ENCODE measurements at regions not wholly inside any gene's neighbourhood (a gene's known extent, or its start where the extent isn't known, plus 50 kb on each side); places are given as distances from the start of the nearest gene placed in this dataset.

GRCh38 chr2:7180638-7181370 is 263.6 kb downstream of the RNF144A start (continued):
- no peak for TF ChIP-seq XRCC4 (IDR thresholded peaks at IDR 0.05; ENCODE audit: extremely low read depth, insufficient read depth, insufficient read length)

- no peaks in the 10 kb centered on the region for H3K4me1 ChIP-seq (replicated peaks in 1 of 2; ENCODE audit: control insufficient read depth in 2 of 2, insufficient read depth in 2 of 2, low read length in 2 of 2)
Observed at GRCh38 chr2:7182525-7182924, 265.3 kb downstream of the RNF144A start.

More at GRCh38 chr2:7182525-7182924, 265.3 kb downstream of the RNF144A start:
- no peak for FAIRE-seq
- no peak for TF ChIP-seq ZNF780A (CRISPR knock-in tag; IDR thresholded peaks at IDR 0.05)
- TF ChIP-seq HNRNPLL (IDR thresholded peaks at IDR 0.05; ENCODE audit: low read depth, low read length, poor library complexity, severe bottlenecking), result no peak
- no peak for TF ChIP-seq ZEB2 (IDR thresholded peaks at IDR 0.05)
- no peak for TF ChIP-seq ZNF23 (CRISPR knock-in tag; IDR thresholded peaks at IDR 0.05)
- no peak for TF ChIP-seq POLR2H (tag; IDR thresholded peaks at IDR 0.05; ENCODE audit: low read depth)
- TF ChIP-seq TAL1 (IDR thresholded peaks at IDR 0.05), result no peak
- no peak for TF ChIP-seq SREBF2 (CRISPR knock-in tag; IDR thresholded peaks at IDR 0.05)
- no peak for TF ChIP-seq ZNF217 (CRISPR knock-in tag; IDR thresholded peaks at IDR 0.05)
- TF ChIP-seq CHCHD3 (CRISPR knock-in tag; IDR thresholded peaks at IDR 0.05), result no peak
- no peak for TF ChIP-seq ZZZ3 (IDR thresholded peaks at IDR 0.05)
- no peak for TF ChIP-seq SNRNP70 (optimal IDR thresholded peaks at IDR 0.05; ENCODE audit: low read depth, low read length)
- no peak for TF ChIP-seq MXI1 (IDR thresholded peaks at IDR 0.05; ENCODE audit: low read depth, low read length)
- TF ChIP-seq PCBP1 (IDR thresholded peaks at IDR 0.05; ENCODE audit: low read depth, low read length, poor library complexity, severe bottlenecking), result no peak
- no peak overlapping the region for H3K4me3 ChIP-seq
- no peak overlapping the region for H3K9ac ChIP-seq (ENCODE audit: insufficient read depth in 1 of 2, low read depth in 2 of 2, low read length in 2 of 2)
- no peaks in the 10 kb centered on the region; a peak in 1 of 5 replicates for H3K27me3 ChIP-seq (ENCODE audit: control insufficient read depth in 2 of 2, insufficient read depth in 2 of 2, low read length in 2 of 2)
- intact Hi-C loops (cut with micrococcal nuclease), result no loop called here
- no peak overlapping the region for H3K4me2 ChIP-seq (ENCODE audit: insufficient read depth, low read length)
- no peaks in the 10 kb centered on the region for H3K9me1 ChIP-seq (ENCODE audit: control insufficient read depth, insufficient read depth, low read length)
- no peak for ATAC-seq
- no peak overlapping the region for H3K27ac ChIP-seq (ENCODE audit: extremely low read depth, low read depth, low read length)
- H4K20me1 ChIP-seq (replicated peaks; ENCODE audit: control insufficient read depth, insufficient read depth, low read length), result no peaks in the 10 kb centered on the region
- POLR2A ChIA-PET, result no interaction called here
- H2AFZ ChIP-seq (ENCODE audit: low read depth, low read length), result no peak overlapping the region
- BruUV-seq (replicated peaks), result no TSS peak
- H3K79me2 ChIP-seq (ENCODE audit: control insufficient read depth, insufficient read depth, low read length), result no peaks in the 10 kb centered on the region
- H3K36me3 ChIP-seq (ENCODE audit: control insufficient read depth, insufficient read depth, low read length), result no peaks in the 10 kb centered on the region
- in situ Hi-C loops (cut with MboI), result no loop called here
- 6% methylated on average over 3 of the region's 3 CpGs for WGBS (ENCODE audit: insufficient coverage, low coverage, missing lambda C conversion rate)
- DNase-seq (ENCODE audit: extremely low read depth in 1 of 4, low spot score in 3 of 4), result no peak
- H3K9me3 ChIP-seq (replicated peaks; ENCODE audit: control insufficient read depth, insufficient read depth, low read depth, low read length), result no peaks in the 10 kb centered on the region
- CTCF ChIA-PET (ENCODE audit: low intra/inter-chr PET ratio), result no interaction called here

Data from K562 (cell line).